H1 (cell line): ENCODE measurements at regions not wholly inside any gene's neighbourhood (a gene's known extent, or its start where the extent isn't known, plus 50 kb on each side); places are given as distances from the start of the nearest gene placed in this dataset.

ENCODE experiments used
- CTCF ChIP-seq, 3 experiments: IDR thresholded peaks; 1 replicate in 2 of 3; 2 replicates in 1 of 3; pipeline versions ENCODE4 v1.5.1 to v1.6.1; 2011; ENCODE audit warnings: low read length in 3 of 3, mild to moderate bottlenecking in 3 of 3, inconsistent platforms in 2 of 3, low read depth in 1 of 3, moderate library complexity in 1 of 3; ENCODE audit not compliant: insufficient read depth in 1 of 3; ENCODE audit errors: control extremely low read depth in 1 of 3
- KDM4A ChIP-seq: IDR thresholded peaks from one replicate; pipeline ENCODE4 v1.7.1; 2012; ENCODE audit warnings: low read depth, mild to moderate bottlenecking, moderate library complexity, low read length, inconsistent platforms; ENCODE audit not compliant: severe bottlenecking
- KDM5A ChIP-seq: fragments of 200-600 bp; IDR thresholded peaks from 2 replicates; pipeline ENCODE4 v1.7.1; 2012; ENCODE audit warnings: mild to moderate bottlenecking, low read length, inconsistent platforms, mixed read lengths

DNA sequence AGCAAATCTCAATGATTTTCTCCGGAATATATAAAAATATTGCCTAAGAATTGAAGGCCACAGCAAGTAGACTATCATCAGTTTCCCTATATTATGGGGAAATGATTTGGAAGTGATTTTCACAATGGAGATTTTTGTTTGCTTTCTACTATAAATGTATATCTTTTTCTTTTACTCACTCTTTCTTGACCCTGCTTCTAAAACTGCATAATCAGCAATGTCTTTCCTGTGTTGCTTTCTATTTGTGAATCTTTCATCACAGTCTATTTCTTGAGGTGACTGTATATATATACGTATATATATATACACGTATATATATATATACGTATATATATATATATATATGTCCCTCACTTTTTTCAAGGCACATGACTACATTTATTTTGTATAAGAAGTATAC is 622.6 kb downstream of the DTWD2 start (continued):
- no peak for TF ChIP-seq KDM5A
- TF ChIP-seq KDM4A = no peak
- no peak for TF ChIP-seq CTCF (IDR thresholded peaks at IDR 0.05; ENCODE audit: control extremely low read depth in 1 of 3, insufficient read depth in 1 of 3, low read depth in 1 of 3, low read length in 3 of 3)
